ENCODE measurements at regions not wholly inside any gene's neighbourhood (a gene's known extent, or its start where the extent isn't known, plus 50 kb on each side); places are given as distances from the start of the nearest gene placed in this dataset.

DNA sequence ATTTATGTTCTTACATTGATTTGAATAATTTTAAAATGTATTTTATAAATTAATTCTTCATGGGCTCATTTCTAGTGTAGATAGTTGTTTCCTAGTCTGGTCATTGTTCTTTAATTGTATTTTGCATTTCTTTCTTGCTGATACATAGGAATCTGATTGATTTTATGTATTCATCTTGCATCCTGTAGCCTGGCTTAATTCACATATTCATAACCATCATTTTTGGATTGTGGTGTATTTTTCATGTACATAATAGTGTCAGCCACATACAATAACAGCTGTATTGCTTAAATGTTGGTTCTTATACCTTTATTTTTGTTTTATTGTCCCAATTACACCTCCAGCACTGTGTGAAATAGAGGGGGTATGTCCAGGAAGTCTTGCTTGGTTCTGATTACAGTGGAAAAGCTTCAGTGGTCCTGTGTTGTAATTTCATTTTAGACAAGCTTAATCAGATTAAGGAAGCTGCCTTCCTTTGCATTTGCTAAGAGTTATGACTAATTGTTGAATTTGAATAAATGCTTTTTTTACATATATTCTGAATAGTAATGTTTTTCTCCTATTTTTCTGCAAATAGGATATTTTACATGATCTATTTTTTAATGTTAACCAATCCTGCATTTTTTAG lies 103.7 kb downstream of the USP22 start:
- TF ChIP-seq, protein P1, sequence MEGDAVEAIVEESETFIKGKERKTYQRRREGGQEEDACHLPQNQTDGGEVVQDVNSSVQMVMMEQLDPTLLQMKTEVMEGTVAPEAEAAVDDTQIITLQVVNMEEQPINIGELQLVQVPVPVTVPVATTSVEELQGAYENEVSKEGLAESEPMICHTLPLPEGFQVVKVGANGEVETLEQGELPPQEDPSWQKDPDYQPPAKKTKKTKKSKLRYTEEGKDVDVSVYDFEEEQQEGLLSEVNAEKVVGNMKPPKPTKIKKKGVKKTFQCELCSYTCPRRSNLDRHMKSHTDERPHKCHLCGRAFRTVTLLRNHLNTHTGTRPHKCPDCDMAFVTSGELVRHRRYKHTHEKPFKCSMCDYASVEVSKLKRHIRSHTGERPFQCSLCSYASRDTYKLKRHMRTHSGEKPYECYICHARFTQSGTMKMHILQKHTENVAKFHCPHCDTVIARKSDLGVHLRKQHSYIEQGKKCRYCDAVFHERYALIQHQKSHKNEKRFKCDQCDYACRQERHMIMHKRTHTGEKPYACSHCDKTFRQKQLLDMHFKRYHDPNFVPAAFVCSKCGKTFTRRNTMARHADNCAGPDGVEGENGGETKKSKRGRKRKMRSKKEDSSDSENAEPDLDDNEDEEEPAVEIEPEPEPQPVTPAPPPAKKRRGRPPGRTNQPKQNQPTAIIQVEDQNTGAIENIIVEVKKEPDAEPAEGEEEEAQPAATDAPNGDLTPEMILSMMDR (IDR thresholded peaks at IDR 0.05): no peak
- no peak for TF ChIP-seq POLR2A (IDR thresholded peaks at IDR 0.05)

Data from stomach (tissue), 4 donors.